ENCODE measurements at regions not wholly inside any gene's neighbourhood (a gene's known extent, or its start where the extent isn't known, plus 50 kb on each side); places are given as distances from the start of the nearest gene placed in this dataset.

DNA sequence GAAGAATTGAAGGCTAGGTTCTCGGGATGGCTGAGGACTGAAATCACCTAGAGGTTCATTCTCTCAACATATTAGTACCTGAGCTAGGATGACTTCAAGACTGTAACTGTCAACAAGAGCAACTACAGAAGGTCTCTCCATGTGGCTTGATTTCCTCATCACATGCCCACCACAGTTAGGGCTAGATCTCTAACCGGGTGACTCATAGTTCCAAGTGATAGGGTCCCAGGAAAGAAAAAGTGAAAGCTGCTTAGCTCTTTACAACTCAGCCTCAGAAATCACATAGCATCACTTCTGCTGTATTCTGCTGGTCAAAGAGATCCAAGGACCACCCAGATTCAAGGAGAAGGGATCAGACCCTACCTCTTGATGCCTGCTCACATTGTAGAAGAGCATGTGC lies 165.4 kb upstream of the AGTR1 start:
- DNase-seq (no peak), ATAC-seq (no peak)
- H3K27ac ChIP-seq = no peak overlapping the region
- intact Hi-C loops (cut with DNase I) = no loop called here
- no peak overlapping the region for H3K4me3 ChIP-seq
- H3K27me3 ChIP-seq = no peaks in the 10 kb centered on the region
- TF ChIP-seq, protein P1, sequence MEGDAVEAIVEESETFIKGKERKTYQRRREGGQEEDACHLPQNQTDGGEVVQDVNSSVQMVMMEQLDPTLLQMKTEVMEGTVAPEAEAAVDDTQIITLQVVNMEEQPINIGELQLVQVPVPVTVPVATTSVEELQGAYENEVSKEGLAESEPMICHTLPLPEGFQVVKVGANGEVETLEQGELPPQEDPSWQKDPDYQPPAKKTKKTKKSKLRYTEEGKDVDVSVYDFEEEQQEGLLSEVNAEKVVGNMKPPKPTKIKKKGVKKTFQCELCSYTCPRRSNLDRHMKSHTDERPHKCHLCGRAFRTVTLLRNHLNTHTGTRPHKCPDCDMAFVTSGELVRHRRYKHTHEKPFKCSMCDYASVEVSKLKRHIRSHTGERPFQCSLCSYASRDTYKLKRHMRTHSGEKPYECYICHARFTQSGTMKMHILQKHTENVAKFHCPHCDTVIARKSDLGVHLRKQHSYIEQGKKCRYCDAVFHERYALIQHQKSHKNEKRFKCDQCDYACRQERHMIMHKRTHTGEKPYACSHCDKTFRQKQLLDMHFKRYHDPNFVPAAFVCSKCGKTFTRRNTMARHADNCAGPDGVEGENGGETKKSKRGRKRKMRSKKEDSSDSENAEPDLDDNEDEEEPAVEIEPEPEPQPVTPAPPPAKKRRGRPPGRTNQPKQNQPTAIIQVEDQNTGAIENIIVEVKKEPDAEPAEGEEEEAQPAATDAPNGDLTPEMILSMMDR (IDR thresholded peaks at IDR 0.05) = no peak
- TF ChIP-seq POLR2A (IDR thresholded peaks at IDR 0.05) = no peak
- 74 to 89% (median 86%) methylated on average over 2 of the region's 2 CpGs for WGBS, 4 donors
- no peaks in the 10 kb centered on the region for H3K36me3 ChIP-seq
- peaks cover 0 to 5% (median 0%) of the 10 kb centered on the region in 12 donors for H3K4me1 ChIP-seq
- peaks cover 0 to 5% (median 2%) of the 10 kb centered on the region in 12 donors for H3K9me3 ChIP-seq

DNA sequence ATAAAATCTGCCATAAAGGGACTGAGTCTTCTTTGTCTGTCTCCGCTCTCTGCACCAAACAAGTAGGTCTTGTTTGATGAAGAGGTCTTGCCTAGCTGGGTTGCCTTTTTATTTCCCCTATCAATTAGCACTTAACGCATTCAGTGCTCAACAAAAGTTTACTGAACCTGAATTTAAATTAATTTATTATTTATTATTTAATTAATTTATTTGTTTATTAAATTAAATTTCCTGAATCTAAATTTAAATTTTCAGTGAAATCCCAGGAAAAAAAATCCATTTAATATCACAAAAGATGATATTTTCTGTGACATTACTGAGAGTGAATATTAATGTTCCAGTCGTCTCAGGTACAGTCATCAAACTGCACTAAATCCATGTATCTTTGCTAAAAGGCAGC lies 164.9 kb upstream of the AGTR1 start:
- DNase-seq (no peak), ATAC-seq (no peak)
- H3K4me1 ChIP-seq = peaks cover 0 to 5% (median 0%) of the 10 kb centered on the region in 12 donors
- no peaks in the 10 kb centered on the region for H3K36me3 ChIP-seq
- no peaks in the 10 kb centered on the region for H3K27me3 ChIP-seq
- no peak overlapping the region for H3K4me3 ChIP-seq
- H3K27ac ChIP-seq = no peak overlapping the region
- TF ChIP-seq, protein P1 (IDR thresholded peaks at IDR 0.05) = no peak
- TF ChIP-seq POLR2A (IDR thresholded peaks at IDR 0.05) = no peak
- intact Hi-C loops (cut with DNase I) = no loop called here
- WGBS, 4 donors = 86 to 90% (median 89%) methylated on average over 3 of the region's 3 CpGs
- peaks cover 0 to under 1% (median 0%) of the 10 kb centered on the region in 12 donors for H3K9me3 ChIP-seq

DNA sequence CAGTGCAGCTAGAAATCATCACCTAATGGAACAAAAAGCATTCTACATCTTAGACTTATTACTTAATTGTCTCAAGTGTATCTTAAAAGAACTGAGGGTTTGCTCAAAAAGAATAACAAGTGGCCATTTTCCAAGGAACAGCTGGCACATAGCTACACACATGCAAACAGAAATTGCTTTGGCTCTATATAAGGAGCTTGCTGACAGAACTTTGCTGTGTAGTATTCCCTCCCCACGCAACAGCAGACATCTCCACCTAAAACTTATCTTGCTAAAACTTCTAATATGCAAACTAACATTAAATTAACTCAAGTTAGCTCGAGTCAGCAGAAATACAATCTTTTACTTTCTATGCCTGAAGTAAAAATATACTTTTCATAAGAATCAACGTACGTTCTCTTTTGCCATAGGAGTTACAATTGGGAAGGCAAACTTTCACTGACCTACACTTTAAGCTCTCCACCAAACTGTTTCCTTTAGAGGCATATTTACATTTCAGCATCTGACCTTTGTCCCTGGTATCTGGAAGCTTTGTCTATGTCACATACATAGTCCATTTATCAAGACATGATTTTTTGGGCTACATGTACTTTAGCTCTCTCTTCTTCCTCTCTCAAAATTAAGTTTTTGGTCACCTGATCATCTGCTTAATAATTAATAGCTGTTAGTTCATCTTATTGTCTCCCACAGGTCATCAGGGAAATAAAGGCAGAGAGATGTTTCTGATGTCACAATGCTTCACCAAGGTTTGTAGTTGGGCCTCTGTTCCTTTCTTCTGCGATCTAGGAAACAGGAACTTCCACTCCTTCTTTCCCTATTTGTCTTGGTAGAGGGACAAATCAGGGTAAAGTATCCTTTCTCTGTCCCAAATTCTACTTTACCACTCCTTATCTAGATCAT lies 163.4 kb upstream of the AGTR1 start:
- 74 to 78% (median 76%) methylated on average over 5 of the region's 5 CpGs for WGBS, 4 donors
- Histone ChIP-seq H3K36me3 (no peaks in the 10 kb centered on the region), H3K4me3 (no peak overlapping the region), H3K27ac (no peak overlapping the region), H3K9me3 (no peaks in the 10 kb centered on the region), H3K27me3 (no peaks in the 10 kb centered on the region), H3K4me1 (peaks cover 0 to under 1% (median 0%) of the 10 kb centered on the region in 12 donors)
- DNase-seq (no peak), ATAC-seq (no peak)
- intact Hi-C loops (cut with DNase I) = no loop called here
- no peak for TF ChIP-seq POLR2A (IDR thresholded peaks at IDR 0.05)
- TF ChIP-seq, protein P1 (IDR thresholded peaks at IDR 0.05) = no peak

DNA sequence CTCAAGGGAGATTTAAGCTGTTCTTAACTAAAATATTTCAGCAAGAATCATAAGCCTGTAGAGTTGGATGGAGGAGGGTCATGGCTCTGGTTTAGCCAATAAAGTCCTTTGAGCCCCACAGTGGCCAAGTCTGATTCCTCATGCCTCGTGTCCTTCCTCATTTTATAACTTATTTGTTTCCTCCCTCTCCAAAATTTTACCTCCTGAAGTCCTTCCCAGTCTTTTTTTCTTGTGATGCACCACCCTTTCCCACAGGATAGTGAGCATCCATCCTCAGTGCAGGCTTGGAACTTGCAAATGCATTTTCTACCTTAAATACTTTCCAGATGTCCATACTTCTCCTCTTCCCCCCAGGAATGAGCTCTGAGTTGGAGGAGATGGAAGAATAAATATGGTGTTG lies 162.7 kb upstream of the AGTR1 start:
- Histone ChIP-seq H3K4me3 (no peak overlapping the region), H3K9me3 (no peaks in the 10 kb centered on the region), H3K27me3 (no peaks in the 10 kb centered on the region), H3K36me3 (no peaks in the 10 kb centered on the region), H3K4me1 (no peaks in the 10 kb centered on the region), H3K27ac (no peak overlapping the region)
- ATAC-seq = no peak
- DNase-seq = no peak
- intact Hi-C loops (cut with DNase I) = no loop called here
- WGBS, 4 donors = 30 to 50% (median 41%) methylated on average over 1 of the region's 1 CpG
- no peak for TF ChIP-seq POLR2A (IDR thresholded peaks at IDR 0.05)
- TF ChIP-seq, protein P1 (IDR thresholded peaks at IDR 0.05) = no peak
